ACC112 (cell line): ENCODE measurements at regions not wholly inside any gene's neighbourhood (a gene's known extent, or its start where the extent isn't known, plus 50 kb on each side); places are given as distances from the start of the nearest gene placed in this dataset.
"Not testable (repeated sequence)": the region's sequence is repeated elsewhere in the genome, so short reads cannot be mapped to it uniquely, and the experiment has no call there.

Experiments used
- H2AFZ ChIP-seq: fragments of 200-600 bp; sonication (generic); one replicate; pipeline ENCODE4 v1.6.0; 2017; ENCODE audit warnings: antibody characterized with exemption, low read length; ENCODE audit not compliant: unreplicated experiment
- H3K27ac ChIP-seq: fragments of 200-600 bp; sonication (generic); 2 replicates; pipeline ENCODE4 v1.5.1; 2014; ENCODE audit warnings: low read depth, mild to moderate bottlenecking, antibody characterized with exemption, low read length, moderate library complexity
- H3K27me3 ChIP-seq: fragments of 200-600 bp; sonication (generic); 2 replicates; pipeline ENCODE4 v1.6.1; 2014; ENCODE audit warnings: mild to moderate bottlenecking, antibody characterized with exemption, low read length, moderate library complexity, mixed read lengths; ENCODE audit not compliant: insufficient read depth
- H3K36me3 ChIP-seq: fragments of 200-600 bp; sonication (generic); 2 replicates; pipeline ENCODE4 v1.6.1; 2016; ENCODE audit warnings: mild to moderate bottlenecking, antibody characterized with exemption, low read length, moderate library complexity, mixed read lengths; ENCODE audit not compliant: insufficient read depth
- H3K4me1 ChIP-seq: fragments of 200-600 bp; sonication (generic); one replicate; pipeline ENCODE4 v1.6.1; 2016; ENCODE audit warnings: low read length, mixed read lengths; ENCODE audit not compliant: insufficient read depth, unreplicated experiment, control insufficient read depth
- H3K4me3 ChIP-seq: fragments of 200-600 bp; sonication (generic); 2 replicates; pipeline ENCODE4 v1.5.1; 2014; ENCODE audit warnings: mild to moderate bottlenecking, low read depth, low read length
- H3K79me2 ChIP-seq: fragments of 200-600 bp; sonication (generic); one replicate; pipeline ENCODE4 v1.6.0; 2016; ENCODE audit warnings: low read length; ENCODE audit not compliant: control insufficient read depth, unreplicated experiment, insufficient read depth

- Histone ChIP-seq H3K27me3 (peaks cover 10% of the 10 kb centered on the region; the same call in 1 of the 2 replicates), H2AFZ (no peak overlapping the region), H3K79me2 (no peaks in the 10 kb centered on the region), H3K4me1 (no peaks in the 10 kb centered on the region), H3K27ac (no peak overlapping the region), H3K36me3 (no peaks in the 10 kb centered on the region), H3K4me3 (no peak overlapping the region)
Measured at GRCh38 chr2:16750175-16750924, 84.7 kb upstream of the CYRIA start.

DNA sequence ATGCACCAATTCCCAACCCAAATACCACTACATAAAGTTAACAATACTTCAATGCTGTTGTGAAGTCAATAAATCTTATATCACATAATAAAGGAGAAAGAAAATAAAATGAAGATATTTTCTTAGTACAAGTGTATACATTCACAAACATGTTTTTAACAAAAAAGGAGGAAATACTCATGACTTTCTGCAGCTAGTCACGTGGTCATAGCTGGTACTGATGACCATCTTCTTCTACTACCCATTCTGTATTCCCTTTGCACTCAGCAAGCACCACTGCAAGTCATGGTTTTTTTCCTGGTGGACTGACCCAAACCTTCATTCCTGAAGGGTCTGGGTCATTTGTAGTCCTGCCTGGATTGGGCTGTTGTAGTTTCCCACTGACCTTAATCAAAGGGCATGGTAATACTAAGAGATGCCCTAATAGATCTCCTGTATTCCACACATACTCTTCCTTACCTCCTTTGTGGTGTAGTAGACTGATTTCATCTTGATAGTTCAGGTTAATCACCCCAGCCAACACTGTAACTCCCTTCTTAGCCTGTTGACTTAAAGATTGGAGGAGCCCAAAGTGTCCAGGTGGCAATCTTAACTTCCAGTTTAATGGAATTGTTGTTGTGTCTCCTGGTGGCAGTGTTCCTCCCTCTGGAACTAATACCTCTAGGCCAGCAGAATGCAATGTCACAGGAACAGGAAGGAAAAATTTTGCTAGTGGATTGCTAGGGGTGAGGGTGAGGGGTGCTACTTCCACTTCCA is 83.1 kb upstream of the CYRIA start:
- H3K27me3 ChIP-seq, H3K27ac ChIP-seq, H3K36me3 ChIP-seq, H3K4me1 ChIP-seq, H3K79me2 ChIP-seq, H3K4me3 ChIP-seq, H2AFZ ChIP-seq: not testable (repeated sequence)

GRCh38 chr2:16747689-16748088 is 82.1 kb upstream of the CYRIA start:
- H3K79me2 ChIP-seq = no peaks in the 10 kb centered on the region
- 0 out of 2 replicates have a peak, but pooled peaks cover under 1% of the 10 kb centered on the region for H3K27me3 ChIP-seq

DNA sequence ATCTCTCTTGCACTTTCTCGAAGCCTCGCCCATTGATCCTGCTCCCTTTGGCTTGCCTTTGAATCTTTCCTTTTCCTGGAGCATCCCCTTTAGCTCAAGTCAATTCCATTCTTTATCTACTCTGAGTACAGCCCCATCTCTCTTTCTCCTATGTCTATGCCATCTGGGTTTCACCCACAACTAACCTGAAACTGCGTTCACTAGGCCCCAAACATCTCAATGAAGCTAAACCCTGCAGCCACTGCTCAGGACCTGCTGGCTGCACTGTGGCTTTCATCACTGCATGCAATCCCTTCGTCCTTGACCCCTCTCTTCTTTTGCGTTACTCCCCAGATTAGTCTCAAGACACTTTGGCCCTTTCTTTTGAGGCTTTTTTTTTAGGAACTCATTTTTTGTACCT is 81.6 kb upstream of the CYRIA start:
- 0 out of 2 replicates have a peak, but pooled peaks cover 5% of the 10 kb centered on the region for H3K27me3 ChIP-seq
- H3K27ac ChIP-seq = no peak overlapping the region
- H3K4me1 ChIP-seq = no peaks in the 10 kb centered on the region
- H3K79me2 ChIP-seq = no peaks in the 10 kb centered on the region
- no peaks in the 10 kb centered on the region for H3K36me3 ChIP-seq
- no peak overlapping the region for H2AFZ ChIP-seq
- no peak overlapping the region for H3K4me3 ChIP-seq

More at GRCh38 chr2:16747689-16748088, 82.1 kb upstream of the CYRIA start:
- no peak overlapping the region for H3K4me3 ChIP-seq
- H3K4me1 ChIP-seq = no peaks in the 10 kb centered on the region
- no peak overlapping the region for H3K27ac ChIP-seq
- H2AFZ ChIP-seq = no peak overlapping the region
- no peaks in the 10 kb centered on the region for H3K36me3 ChIP-seq

GRCh38 chr2:16746833-16747232 is 81.2 kb upstream of the CYRIA start:
- H3K4me1 ChIP-seq = no peaks in the 10 kb centered on the region
- 0 out of 2 replicates have a peak, but pooled peaks cover 10% of the 10 kb centered on the region for H3K27me3 ChIP-seq
- no peak overlapping the region for H3K4me3 ChIP-seq
- H3K79me2 ChIP-seq = no peaks in the 10 kb centered on the region
- H3K27ac ChIP-seq = no peak overlapping the region
- no peak overlapping the region for H2AFZ ChIP-seq
- no peaks in the 10 kb centered on the region for H3K36me3 ChIP-seq

DNA sequence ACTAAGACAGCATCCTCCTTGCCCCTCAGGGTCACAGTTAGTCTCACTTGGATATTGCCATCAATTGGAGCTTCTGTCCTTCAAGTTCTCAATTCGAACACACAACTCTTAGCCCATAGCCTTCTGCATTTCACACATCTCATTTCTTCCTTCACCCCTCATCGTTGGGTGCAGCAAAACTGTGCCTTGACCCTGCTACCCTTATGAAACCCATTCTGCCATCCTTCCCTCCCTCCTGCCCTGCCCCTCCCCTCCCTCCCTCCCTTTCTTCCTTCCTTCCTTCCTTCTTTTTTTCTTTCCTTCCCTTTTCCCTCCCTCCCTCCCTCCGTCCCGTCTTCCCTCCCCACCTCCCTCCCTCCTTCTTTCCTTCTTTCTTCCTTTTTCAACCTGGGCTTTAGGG is 80.7 kb upstream of the CYRIA start:
- Histone ChIP-seq H3K79me2 (no peaks in the 10 kb centered on the region), H3K4me3 (no peak overlapping the region), H3K27ac (no peak overlapping the region), H3K27me3 (0 out of 2 replicates have a peak, but pooled peaks cover 11% of the 10 kb centered on the region), H2AFZ (no peak overlapping the region), H3K4me1 (no peaks in the 10 kb centered on the region), H3K36me3 (no peaks in the 10 kb centered on the region)

DNA sequence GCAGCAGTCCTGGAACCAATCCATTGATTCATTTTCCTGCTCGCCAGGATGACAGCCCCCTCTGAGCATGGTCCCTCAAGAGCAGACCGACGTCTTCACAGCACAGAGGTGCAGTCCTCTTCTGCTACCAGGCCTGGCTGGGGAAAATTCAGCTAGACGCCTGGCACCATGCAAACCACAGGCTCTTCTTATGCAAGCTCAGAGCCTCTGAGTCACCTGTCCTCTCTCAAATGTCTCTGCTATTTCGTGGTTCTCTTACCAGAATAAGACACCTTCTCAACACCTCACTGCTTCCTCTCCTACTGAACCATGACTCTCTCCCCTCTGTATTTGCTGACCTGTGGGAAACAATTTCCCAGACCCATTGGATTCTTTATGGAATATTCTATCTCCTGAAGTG is 79.8 kb upstream of the CYRIA start:
- Histone ChIP-seq H2AFZ (no peak overlapping the region), H3K27ac (no peak overlapping the region), H3K27me3 (peaks cover 15% of the 10 kb centered on the region; the same call in 1 of the 2 replicates), H3K4me1 (no peaks in the 10 kb centered on the region), H3K4me3 (no peak overlapping the region), H3K79me2 (no peaks in the 10 kb centered on the region), H3K36me3 (no peaks in the 10 kb centered on the region)

DNA sequence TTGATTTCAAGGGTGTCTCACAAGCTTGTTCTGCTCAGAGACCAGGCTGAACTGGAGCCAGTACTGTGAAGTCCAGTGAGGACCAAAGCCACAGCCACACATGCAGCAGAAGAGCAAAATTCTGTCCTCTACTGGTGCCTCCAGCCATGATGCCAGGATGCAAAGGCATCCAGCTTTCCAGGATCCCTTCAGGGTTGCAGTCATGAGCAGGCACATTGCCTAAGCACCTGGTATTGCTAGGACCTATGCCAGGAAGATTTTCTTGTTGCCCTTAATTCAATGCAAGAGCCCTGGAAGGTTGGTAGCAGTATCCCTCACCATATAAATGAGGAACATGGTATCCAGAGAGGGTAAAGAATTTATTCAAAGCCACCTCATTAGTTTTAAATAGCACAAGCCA is 78.9 kb upstream of the CYRIA start:
- Histone ChIP-seq H3K27ac (no peak overlapping the region), H3K27me3 (peaks cover 15% of the 10 kb centered on the region; the same call in 1 of the 2 replicates), H3K4me3 (no peak overlapping the region), H3K79me2 (no peaks in the 10 kb centered on the region), H3K4me1 (no peaks in the 10 kb centered on the region), H2AFZ (no peak overlapping the region), H3K36me3 (no peaks in the 10 kb centered on the region)

DNA sequence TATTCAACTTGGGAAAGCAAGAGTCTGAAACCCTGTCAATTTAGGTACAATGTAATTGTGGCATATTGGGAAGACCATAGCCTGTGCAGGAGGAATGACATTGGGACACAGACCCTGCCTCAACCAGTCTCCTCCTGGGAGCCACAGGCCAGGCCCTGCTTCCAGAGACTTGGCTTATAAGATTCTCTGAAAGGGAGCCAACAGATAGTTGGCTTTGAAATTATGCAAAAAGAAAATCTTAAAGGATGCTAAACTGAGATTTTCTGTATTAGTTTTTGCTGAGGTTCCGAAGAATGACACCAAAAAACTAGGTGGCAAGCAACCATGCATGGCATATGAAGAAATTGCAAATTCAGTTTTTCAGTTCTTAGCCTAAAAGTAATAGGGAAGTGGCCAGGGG is 76.4 kb upstream of the CYRIA start:
- H2AFZ ChIP-seq = no peak overlapping the region
- H3K4me3 ChIP-seq = no peak overlapping the region
- peaks cover 20% of the 10 kb centered on the region; the same call in 1 of the 2 replicates for H3K27me3 ChIP-seq
- H3K4me1 ChIP-seq = no peaks in the 10 kb centered on the region
- no peaks in the 10 kb centered on the region for H3K36me3 ChIP-seq
- no peaks in the 10 kb centered on the region for H3K79me2 ChIP-seq
- no peak overlapping the region for H3K27ac ChIP-seq

DNA sequence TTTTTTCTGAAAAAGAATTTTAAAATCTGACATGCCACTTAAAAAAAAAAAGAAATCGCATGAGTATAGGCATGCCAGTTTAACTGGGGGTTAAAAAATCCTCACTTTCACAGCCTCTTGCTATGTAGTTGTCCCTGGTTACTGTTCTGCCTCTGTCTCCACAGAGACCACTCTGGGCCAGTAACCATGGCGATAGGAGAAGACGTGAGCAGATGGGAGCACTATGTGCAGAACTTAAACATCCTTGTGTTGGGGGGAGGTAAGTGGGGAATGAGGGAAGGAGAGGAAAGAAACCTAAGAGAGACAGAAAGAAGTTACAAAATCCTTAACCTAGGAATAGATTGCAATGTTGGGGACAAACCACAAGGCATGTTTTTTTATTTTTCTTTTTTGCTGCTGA is 75.9 kb upstream of the CYRIA start:
- H3K4me1 ChIP-seq = no peaks in the 10 kb centered on the region
- peaks cover 20% of the 10 kb centered on the region; the same call in 1 of the 2 replicates for H3K27me3 ChIP-seq
- H3K36me3 ChIP-seq = no peaks in the 10 kb centered on the region
- no peak overlapping the region for H3K27ac ChIP-seq
- H2AFZ ChIP-seq = no peak overlapping the region
- no peak overlapping the region for H3K4me3 ChIP-seq
- H3K79me2 ChIP-seq = no peaks in the 10 kb centered on the region
